ENCODE measurements at regions not wholly inside any gene's neighbourhood (a gene's known extent, or its start where the extent isn't known, plus 50 kb on each side); places are given as distances from the start of the nearest gene placed in this dataset.
A peak's percentile ranks its signal among the peaks of the same experiment; 100 is the strongest.

DNA sequence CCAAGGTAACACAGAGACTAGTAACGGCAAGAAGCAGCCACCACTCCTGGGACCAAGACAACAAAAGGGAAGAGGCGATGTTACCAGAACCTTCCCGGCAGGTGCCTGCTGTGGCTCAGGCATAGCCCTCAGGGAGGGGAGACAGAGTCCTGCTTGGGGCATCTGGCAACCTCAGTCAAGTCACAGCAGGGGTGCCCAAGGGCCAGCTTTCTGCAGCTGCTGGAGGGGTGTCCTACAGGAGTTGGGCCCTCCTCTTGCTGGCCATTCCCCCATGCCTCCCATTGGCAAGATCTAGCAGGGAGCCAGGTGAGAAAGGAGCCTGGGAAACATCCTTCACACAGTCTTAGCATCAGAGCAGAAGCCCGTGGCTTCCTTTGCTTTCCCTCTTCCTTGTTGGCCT lies 197.3 kb upstream of the IL12A start:
- DNase-seq (ENCODE audit: low spot score), result no peak

DNA sequence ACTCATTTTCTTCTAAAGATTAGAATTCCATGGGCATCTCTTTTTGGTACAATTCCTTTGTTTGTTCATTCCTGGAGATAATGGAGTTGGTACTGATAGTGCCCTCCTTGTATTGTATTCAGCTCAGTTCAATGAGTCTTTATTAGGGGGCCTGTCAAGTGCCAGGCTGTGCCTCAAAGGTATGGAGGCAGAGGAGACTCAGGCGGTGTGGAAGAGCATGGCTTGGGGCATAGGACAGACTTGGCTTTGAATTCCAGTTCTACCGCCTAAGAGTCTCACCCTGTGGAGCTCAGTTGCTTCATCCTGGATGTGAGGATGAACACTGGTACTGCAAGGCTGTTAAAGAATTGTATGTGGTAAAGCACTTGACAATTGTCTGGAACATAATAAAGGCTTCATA lies 196.6 kb upstream of the IL12A start:
- no peak for DNase-seq (ENCODE audit: low spot score)

DNA sequence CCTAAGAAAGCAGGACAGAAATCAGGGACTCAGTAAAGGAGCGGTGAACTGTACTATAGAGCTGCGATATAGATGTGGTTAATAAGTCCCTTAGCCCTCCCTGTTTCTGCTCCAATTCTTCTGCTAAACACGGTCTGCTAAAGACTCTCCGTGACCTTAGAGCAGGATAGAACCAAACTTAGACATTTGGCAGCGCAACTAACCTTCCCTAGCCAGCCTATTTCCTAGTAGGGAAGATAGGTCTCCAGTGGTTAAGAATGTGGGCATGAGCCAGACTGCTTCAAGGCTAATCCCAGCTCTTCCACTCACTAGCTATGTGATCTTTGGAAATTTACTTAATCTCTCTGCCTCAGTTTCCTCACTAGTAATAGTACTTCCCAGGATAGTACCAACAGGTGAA lies 193.6 kb upstream of the IL12A start:
- no peak for DNase-seq (ENCODE audit: low spot score)

DNA sequence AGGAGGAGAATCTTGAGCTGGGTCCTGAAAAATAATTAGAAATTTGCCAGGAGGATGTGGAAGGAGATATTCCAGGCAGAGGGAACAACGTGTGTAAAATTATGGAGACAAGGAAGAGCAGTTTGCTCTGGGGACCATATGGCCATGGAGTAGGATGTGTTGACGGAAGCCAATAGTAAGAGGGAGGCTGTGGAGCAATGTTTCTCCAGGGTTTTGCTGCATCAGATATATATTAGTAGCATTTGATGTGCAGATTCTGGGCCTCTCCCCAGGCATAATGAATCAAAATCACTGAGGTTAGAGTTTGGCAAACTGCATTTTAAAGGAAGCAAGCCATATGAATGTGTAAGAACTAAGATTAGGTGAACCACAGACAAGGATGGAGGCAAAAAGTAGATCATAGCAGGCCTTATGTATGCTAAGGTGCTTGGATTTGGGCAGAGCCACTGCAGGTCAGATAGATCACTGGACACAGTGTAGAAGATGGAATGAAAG lies 192.9 kb upstream of the IL12A start:
- DNase-seq (ENCODE audit: low spot score), result no peak

DNA sequence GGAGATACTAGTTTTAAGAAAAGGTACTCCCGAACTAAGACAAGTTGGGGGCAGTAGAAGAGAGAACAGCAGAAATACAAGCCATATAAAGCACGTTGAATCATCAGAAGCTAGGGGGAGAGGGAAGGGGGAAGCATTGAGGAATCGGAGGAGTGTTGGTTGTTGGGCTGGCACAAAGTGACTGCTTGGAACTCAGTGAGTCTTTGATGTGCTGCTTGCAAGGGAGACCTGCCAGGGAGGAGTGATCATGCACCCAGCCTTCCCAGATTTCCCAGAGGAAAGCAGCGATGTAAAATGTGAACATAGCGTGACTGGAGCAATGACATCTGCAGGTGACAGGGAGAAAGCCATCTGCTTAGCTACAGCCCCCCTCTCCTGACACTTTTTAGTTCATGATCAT lies 192.4 kb upstream of the IL12A start:
- no peak for DNase-seq (ENCODE audit: low spot score)

DNA sequence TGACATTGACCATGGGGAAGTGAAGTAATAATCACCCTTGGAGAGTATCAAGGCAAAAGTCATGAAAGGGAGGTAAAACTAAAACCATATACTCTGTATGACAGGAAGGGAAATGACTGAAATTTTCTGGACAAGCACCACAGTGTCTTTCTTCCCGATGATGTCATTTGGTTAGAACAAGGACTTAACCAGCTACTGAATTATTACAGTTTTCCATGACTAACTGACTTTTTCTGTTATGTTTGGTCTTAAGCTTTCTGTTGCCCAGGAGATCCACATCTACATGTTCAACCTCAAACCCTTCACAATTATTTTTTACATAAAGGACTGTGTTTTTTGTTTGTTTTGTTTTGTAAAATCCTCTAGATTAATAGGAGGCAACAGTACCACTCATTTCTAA lies 191.9 kb upstream of the IL12A start:
- no peak for DNase-seq (ENCODE audit: low spot score)

DNA sequence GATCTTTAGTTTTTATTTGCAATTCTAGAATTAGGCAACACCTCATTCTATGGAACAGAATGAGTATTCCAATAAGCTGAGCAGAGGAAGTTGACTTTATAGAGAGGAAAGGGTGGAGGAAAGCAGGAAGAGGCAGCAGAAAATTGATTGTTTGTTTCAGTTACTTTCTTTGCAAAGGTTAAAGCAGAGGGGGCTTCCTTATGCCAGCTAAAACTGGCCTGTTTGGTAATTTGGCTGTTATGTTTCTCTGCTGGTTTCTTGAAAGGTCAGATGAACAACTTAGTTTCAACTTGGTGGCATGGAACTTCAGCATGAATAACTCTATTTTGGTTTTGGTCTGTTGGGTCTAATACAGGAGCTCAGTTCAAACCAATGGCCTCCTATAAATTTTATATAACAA lies 190.9 kb upstream of the IL12A start:
- DNase-seq (ENCODE audit: low spot score), result no peak

DNA sequence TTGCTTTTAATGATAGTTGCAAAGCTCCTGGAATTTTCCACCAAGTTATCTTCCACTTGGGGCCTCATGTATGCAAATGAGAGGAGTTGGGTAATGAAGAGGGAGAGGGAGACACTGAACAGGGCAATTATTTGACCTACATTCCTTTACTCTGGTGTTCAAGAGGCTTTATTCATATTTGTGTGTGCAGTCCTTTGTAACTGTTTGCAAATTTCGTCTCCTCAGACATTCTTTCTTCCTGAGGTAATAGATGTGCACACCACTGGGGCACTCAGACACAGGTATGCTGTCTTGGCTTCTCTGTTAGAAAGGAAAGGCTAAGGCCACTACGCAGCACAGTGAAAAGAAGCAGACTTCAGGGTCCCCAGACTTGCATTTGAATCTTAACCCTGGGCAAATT lies 189.7 kb upstream of the IL12A start:
- no peak for DNase-seq (ENCODE audit: low spot score)

DNA sequence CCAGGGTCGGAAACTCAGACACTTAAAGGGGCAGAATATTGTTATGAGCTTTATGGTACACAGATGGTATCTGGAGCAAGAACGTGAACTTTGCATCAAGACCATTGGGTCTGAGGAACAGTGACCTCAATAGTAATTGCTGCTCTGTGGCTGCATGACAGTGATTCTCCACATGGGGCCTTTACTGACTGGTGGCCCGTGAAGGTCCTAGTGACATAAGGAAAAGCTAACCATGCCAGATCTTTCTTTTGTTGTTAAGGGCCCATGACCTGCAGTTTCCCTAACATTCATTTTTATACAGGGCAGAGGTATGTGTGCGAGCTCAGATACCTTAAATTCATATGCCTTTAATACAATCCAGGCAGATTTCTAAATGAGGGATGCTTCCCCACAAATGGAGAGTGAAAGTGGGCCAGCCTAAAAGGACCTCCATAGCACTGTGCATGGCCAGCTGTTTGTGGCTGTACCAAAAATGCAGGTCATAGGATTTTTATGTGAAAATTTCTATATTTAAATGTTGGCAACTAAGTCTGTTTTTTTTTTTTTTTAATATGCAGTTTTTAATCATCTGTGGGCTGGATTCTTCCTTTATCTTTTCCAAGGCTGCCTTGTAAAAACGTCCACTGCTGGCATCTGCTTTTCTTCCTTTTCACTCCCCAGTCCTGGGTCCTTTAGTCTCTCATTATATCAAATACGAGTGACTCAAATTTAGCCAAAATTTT lies 188.0 kb upstream of the IL12A start:
- DNase-seq (ENCODE audit: low spot score), result no peak

DNA sequence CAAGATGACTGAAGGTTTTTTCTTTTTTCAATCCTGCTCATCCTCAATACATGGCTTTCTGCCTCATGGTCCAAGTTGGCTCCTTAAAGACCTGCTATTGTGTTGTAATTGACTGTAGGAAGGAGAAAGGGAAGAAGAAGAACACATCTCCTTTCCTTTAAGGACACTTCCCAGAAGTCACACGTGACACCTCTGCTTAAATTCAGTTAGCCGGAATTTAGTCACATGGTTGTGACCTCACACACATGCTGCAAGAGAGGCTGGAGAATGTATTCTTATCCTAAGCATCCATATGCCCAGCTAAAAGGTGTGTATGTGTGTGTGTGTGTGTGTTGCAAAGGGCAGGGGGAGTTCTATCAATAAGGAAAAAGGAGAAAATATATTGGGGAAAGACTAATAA lies 185.8 kb upstream of the IL12A start:
- DNase-seq (ENCODE audit: low spot score), result no peak

DNA sequence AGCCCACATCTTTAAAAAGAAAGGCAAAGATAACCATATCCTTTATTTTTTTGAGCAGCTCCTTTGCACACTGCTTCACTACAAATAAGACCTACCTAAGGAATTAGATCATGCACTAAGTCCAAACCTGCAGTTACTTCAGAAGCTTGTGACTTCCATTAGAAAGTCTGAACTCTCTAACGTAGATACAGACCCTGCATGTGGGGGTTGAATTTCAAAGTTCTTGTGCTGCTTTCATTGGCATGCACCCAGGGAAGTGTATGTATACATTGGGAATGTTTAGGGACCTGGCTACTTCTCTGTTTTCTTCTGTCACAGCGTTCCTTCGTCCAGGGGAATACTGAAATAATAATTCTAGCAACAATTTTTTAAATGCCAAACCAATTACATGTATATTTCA lies 185.2 kb upstream of the IL12A start:
- DNase-seq (ENCODE audit: low spot score), result no peak

DNA sequence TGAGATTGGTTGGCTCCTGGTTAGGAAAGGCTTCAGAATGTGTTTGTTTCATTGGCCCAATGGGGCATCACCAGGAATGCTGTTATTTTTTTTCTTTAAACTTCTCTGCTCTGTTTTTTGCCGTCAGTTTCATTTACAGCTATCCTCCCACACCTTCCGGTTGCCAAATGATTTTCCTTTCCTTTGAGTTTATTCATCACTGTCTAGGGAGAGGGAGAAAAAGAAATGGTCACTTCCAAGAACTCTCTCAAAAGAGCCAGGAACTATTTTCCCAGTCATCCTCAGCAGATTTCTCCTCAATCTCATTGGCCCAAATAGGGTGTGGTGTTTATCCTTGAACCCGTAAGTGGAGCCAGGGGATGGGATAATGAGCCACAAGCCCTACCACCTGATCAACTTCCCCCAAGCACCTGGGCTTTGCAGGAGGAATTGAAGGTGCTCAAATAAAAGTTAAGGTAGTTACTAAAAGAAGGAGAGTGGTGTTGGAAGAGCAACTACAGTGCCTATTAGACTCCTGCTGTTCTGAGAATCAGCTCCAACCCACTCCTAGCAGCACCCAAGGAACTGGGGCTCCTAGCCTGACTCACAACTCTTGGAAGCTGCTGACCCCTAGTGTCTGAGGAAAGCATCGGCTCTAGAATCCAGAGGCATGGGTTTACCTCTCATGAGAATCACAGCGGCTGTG lies 183.8 kb upstream of the IL12A start:
- DNase-seq (ENCODE audit: low spot score), result peak; percentile 62

DNA sequence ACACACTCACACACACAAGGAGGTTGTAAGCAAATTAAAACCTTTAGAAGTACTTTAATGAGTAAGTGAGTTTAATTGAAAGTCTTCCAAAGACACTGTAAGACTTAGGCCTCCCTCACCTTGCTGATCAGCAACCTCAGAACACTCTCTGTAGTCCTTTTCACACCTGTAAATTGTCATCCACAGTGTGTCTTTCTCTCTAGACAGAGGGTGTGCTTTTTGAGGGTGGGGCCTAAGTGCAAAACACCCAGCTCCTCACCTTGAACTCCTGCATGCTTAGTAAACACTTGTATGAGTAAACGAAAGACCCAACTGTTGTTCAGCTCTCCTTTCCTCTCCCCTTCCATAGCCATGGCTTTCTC lies 183.2 kb upstream of the IL12A start:
- DNase-seq (ENCODE audit: low spot score), result no peak

DNA sequence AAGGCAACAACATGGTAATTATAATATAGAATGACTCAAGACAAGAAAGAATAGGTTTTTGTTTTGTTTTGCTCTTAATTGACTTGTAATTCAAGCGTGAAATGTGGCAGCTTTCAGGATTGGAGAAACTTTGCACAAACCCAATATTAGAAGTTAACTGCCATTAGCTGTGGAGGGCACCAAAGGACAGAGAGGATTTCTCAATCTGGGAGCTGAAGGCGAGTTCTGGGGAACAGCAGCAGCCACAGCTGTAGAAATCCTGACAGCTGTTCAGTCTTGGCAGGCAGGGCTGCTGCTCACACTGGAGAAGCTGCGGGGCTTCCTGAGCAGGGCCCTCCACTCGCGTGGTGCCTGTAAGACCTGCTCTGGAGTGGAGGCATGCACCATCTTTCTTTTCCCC lies 182.2 kb upstream of the IL12A start:
- DNase-seq (ENCODE audit: low spot score), result no peak

DNA sequence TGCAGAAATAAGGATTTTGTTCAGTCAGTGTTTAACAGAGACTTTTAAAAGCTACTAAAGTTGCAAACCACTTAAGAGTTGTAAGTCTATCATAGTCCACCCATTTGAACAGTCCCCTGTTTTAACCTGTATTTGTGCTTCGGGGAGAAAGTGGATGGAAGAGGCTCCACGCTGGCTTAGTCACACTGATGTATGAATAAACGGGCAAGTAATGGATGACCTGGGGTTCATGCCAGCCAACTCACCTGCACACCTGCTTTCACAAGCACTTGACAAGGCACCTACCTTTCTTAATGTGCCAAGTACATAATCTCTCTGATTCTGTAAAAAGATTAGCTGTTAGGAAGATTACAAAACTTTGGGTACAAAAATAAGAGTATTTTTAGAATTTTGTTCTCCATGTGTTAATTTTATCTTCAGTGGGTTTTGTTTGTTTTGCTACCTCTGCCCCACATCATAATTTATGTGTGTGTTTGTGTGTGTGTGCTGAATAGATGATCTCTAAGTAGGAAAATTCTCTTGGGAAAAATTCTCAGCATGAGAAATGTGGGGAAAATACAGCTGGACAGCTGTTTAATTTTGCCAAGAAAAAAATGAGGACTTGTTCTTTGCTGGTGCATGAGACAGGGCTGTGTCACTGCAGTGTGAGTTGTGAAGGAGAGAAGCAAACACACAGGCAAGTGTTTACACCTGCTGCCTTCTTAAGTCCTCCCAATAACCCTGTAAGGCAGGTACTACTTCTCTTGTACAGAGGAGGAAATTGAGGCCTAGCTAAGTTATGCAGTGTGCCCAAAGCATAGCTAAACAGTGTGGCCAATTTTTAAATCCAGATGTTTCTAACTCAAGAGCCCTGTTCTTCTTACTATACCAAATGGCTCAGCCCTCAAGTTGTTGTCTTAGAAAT lies 181.2 kb upstream of the IL12A start:
- DNase-seq (ENCODE audit: low spot score), result no peak

DNA sequence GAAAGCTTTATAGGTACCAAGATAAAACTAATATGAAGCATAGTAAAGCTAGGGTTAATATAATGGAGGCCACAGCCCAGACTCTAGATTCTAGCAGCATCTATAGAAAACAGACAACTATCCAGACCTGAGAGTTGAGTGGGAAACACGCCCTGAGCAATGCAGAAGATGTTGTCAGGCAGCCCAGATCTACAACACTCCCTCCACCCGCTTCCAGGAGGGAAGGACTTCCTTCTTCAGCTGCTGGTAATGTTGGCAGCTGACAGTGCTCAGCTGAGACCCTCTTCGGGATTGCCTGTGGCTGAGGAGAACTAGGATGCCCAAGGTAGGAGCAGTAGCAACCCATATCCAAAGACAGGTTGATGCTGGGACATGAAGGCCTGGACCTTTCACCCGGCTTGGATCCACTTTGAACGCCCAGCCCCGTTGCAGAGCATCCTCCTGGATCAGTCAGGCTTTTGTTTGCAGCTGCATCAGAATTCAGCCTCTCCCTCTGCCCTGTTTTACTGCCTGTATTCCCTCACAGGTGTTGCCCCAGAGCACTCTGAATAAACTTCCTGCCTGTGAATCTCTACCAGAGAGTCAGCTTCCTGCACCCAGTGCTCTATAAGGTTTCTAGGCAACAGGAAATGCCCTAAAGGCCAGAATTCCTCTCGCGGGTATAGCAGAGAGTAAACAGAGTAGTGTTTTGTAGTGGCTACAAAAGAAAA lies 174.7 kb upstream of the IL12A start:
- no peak for DNase-seq (ENCODE audit: low spot score)

DNA sequence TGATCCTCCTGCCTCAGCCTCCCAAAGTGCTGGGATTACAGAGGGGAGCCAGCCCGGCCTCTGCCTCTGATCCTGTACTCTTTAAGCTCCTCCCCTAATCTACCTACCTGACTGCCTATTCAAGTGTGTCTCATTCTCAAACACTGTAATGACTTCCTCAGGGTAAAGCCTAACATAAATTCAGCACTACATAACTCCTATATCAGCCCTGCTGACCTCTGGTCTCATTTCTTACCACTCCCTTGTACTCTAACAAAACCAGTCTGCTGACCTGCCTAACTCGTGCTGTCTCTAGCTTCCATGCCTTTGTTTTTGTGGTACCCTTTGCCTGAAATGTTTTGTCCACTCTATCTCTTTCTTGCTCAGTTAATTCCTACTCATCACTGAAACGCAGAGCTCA lies 172.1 kb upstream of the IL12A start:
- no peak for DNase-seq (ENCODE audit: low spot score)

DNA sequence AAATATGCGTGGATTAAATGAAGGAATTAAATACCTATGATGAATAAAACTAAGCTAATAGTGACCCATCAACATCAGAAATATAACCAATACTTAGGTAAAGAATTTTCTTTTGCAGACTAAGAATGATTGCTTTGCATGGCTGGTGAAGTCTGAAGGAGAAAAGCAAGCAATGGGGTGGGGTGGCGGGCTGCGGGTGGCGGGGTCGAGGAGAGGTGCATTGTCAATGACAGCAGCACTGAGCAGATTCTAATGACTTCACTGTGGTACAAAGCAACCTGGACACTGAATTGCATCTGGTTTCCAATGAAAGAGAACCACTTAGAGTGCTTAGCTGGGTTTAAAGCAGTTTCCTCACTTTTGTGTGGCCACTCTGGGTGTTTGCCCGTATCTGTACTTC lies 171.5 kb upstream of the IL12A start:
- no peak for DNase-seq (ENCODE audit: low spot score)

DNA sequence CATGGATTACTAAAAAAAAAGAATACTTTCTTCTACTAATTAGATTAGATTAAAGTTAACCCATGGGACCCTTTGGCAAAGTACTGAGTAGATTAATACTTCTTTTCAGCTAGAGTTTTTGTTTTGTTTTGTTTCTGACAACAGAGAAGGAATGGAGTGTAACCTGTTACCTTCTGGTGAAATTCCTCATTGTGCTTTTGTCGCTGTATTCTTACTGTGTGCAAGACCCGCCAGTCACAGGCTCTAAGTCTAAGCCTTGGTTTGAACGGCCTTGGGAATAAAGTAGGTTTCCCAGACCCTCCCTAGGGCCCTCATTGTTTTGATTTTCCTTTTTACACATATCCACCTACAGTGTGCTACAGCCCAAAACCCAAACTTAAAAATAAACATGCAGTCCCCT lies 171.1 kb upstream of the IL12A start:
- DNase-seq (ENCODE audit: low spot score), result no peak

DNA sequence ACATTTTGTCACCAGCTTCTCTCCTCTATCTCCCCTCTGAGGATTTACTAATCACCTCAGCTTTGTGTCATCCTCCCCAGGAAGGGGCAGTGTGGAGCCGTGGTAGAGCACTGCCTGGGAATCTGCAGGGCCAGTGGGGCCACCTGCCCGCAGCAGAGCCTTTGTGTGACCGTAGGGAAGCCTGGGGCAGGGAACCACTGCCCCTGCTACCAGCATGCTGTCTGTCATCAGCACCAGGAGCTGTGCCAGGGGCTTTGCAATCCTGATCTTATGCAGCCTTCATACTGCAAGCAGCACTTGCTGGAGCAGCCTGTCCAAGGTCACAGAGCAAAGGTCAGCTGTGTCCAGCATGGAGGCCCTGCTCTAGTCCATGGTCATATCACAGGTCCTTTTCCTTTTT lies 170.2 kb upstream of the IL12A start:
- DNase-seq (ENCODE audit: low spot score), result peak; percentile 66

DNA sequence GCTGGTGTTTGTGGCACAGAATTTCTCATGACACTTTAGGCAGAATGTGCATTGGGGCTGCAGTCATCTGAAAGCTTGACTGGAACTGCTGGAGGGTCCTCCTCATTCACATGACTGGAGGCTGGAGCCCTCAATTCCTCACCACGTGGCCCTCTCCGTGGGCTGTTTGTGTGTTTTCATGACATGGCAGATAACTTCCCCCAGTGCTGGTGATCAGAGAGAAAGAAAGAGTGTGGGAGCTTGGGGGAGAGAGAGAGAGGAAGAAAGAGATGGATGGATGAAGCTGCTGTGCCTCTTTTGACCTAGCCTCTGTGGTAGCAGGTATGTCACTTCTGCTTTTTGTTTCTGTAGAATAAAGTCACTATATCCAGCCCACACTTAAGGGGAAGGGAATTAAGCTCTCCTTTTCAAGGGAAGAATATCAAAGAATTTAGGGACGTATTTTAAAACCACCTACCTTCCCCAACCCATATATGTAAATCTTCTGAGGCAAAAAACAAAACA lies 169.6 kb upstream of the IL12A start:
- no peak for DNase-seq (ENCODE audit: low spot score)

DNA sequence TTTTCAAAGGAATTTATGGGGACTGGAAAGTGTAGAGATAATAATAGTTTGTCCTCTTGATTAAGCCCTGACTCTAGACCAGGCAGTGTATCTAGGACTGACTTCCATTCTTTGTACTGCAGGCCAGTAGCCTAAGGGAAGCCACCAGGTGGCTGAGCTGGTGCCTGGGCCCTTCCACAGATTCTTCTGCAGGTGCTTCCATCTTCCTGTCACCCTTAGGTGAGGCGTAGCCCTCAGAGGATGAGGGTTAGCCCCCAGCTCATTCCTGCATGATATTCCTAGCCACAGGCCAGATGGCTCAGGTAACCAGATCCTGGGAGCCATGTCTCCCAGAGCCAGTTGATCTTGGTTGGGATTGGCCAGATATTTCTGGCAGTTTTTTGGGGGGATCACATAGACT lies 169.0 kb upstream of the IL12A start:
- no peak for DNase-seq (ENCODE audit: low spot score)

Measured in ecto neural progenitor cell (in vitro differentiated cells).